ENCODE measurements at regions not wholly inside any gene's neighbourhood (a gene's known extent, or its start where the extent isn't known, plus 50 kb on each side); places are given as distances from the start of the nearest gene placed in this dataset.

DNA sequence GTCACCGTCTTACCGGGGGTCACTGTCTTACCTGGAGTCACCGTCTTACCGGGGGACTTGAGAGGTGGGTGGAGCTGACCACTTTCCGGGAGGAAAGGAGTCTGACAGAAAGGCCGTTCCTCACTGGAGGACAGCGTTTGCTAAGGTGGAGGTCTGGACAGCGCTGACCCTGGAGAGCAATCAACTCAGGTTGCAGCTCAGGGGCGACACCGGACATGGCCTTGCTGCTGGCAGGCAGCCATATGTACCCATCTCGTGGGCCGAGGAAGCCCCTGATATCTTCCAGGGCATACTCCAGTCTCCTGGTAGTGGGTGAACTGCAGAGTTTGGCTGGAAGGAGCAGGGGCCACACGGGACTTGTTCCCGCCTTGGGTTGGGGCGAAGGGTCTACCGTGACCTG lies 234.6 kb upstream of the MYT1L start:
- H3K9me3 ChIP-seq (ENCODE audit: control insufficient read depth in 1 of 2, insufficient read depth in 1 of 2, low read depth in 1 of 2, low read length in 2 of 2): no peaks in the 10 kb centered on the region
- no peak overlapping the region for H3K9ac ChIP-seq (ENCODE audit: low read length)
- ATAC-seq: no peak

More for the DNA sequence above, 234.6 kb upstream of the MYT1L start:
- no peak overlapping the region for H3K27ac ChIP-seq (ENCODE audit: low read depth, low read length)
- no peak overlapping the region for H3K4me2 ChIP-seq (ENCODE audit: low read length)
- ChIA-PET POLR2A (no interaction called here), CTCF (no interaction called here), RAD21 (ENCODE audit: low non-redundant PET in 1 of 2, low total read pairs in 2 of 2, uncharacterized antibody in 2 of 2, unreplicated experiment in 2 of 2) (no interaction called here)
- no peaks in the 10 kb centered on the region for H4K20me1 ChIP-seq (ENCODE audit: insufficient read depth)
- H3K4me3 ChIP-seq (replicated peaks in 1 of 2; ENCODE audit: low read depth in 1 of 2, low read length in 2 of 2): no peak overlapping the region
- no peaks in the 10 kb centered on the region for H3K36me3 ChIP-seq (ENCODE audit: control insufficient read depth in 1 of 2, insufficient read depth in 2 of 2, low read length in 2 of 2)
- no peaks in the 10 kb centered on the region for H3K4me1 ChIP-seq (ENCODE audit: control insufficient read depth in 1 of 2, insufficient read depth in 2 of 2, low read length in 2 of 2)
- no peak for DNase-seq (ENCODE audit: low read depth, low spot score)
- H3K27me3 ChIP-seq (ENCODE audit: insufficient read depth, low read length): no peaks in the 10 kb centered on the region
- intact Hi-C loops (cut with micrococcal nuclease): no loop called here
- TF ChIP-seq TCF7L2 (IDR thresholded peaks at IDR 0.05; ENCODE audit: borderline replicate concordance, extremely low read depth, insufficient read depth, insufficient read length) (no peak), ELF1 (IDR thresholded peaks at IDR 0.05; ENCODE audit: borderline replicate concordance, low read depth) (no peak), CBX3 (IDR thresholded peaks at IDR 0.05; ENCODE audit: low read depth) (no peak), YY1 (IDR thresholded peaks at IDR 0.05; ENCODE audit: extremely low read depth, insufficient replicate concordance, low read depth, low read length) (no peak), POLR2AphosphoS5 (IDR thresholded peaks at IDR 0.05; ENCODE audit: low read depth, low read length) (no peak), ZNF274 (IDR thresholded peaks at IDR 0.05; ENCODE audit: low read depth, low read length) (no peak), CEBPB (IDR thresholded peaks at IDR 0.05; ENCODE audit: low read depth) (no peak), POLR2A (IDR thresholded peaks at IDR 0.05; ENCODE audit: borderline replicate concordance, extremely low read depth, insufficient read depth, insufficient read length) (no peak), SRF (IDR thresholded peaks at IDR 0.05; ENCODE audit: low read depth) (no peak), FOSL1 (IDR thresholded peaks at IDR 0.05; ENCODE audit: low read depth) (no peak), EZH2 (IDR thresholded peaks at IDR 0.05) (no peak), JUND (IDR thresholded peaks at IDR 0.05) (no peak)
- TF ChIP-seq, protein P1, sequence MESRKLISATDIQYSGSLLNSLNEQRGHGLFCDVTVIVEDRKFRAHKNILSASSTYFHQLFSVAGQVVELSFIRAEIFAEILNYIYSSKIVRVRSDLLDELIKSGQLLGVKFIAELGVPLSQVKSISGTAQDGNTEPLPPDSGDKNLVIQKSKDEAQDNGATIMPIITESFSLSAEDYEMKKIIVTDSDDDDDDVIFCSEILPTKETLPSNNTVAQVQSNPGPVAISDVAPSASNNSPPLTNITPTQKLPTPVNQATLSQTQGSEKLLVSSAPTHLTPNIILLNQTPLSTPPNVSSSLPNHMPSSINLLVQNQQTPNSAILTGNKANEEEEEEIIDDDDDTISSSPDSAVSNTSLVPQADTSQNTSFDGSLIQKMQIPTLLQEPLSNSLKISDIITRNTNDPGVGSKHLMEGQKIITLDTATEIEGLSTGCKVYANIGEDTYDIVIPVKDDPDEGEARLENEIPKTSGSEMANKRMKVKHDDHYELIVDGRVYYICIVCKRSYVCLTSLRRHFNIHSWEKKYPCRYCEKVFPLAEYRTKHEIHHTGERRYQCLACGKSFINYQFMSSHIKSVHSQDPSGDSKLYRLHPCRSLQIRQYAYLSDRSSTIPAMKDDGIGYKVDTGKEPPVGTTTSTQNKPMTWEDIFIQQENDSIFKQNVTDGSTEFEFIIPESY (IDR thresholded peaks at IDR 0.05; ENCODE audit: extremely low read depth, insufficient replicate concordance, low read length): no peak
- TF ChIP-seq, protein P2, sequence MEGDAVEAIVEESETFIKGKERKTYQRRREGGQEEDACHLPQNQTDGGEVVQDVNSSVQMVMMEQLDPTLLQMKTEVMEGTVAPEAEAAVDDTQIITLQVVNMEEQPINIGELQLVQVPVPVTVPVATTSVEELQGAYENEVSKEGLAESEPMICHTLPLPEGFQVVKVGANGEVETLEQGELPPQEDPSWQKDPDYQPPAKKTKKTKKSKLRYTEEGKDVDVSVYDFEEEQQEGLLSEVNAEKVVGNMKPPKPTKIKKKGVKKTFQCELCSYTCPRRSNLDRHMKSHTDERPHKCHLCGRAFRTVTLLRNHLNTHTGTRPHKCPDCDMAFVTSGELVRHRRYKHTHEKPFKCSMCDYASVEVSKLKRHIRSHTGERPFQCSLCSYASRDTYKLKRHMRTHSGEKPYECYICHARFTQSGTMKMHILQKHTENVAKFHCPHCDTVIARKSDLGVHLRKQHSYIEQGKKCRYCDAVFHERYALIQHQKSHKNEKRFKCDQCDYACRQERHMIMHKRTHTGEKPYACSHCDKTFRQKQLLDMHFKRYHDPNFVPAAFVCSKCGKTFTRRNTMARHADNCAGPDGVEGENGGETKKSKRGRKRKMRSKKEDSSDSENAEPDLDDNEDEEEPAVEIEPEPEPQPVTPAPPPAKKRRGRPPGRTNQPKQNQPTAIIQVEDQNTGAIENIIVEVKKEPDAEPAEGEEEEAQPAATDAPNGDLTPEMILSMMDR (IDR thresholded peaks at IDR 0.05 in 2 of 3, conservative IDR thresholded peaks at IDR 0.05 in 1 of 3; ENCODE audit: borderline replicate concordance in 1 of 3, insufficient read depth in 1 of 3, low read depth in 2 of 3, low read length in 2 of 3): no peak
- TF ChIP-seq, protein P3, sequence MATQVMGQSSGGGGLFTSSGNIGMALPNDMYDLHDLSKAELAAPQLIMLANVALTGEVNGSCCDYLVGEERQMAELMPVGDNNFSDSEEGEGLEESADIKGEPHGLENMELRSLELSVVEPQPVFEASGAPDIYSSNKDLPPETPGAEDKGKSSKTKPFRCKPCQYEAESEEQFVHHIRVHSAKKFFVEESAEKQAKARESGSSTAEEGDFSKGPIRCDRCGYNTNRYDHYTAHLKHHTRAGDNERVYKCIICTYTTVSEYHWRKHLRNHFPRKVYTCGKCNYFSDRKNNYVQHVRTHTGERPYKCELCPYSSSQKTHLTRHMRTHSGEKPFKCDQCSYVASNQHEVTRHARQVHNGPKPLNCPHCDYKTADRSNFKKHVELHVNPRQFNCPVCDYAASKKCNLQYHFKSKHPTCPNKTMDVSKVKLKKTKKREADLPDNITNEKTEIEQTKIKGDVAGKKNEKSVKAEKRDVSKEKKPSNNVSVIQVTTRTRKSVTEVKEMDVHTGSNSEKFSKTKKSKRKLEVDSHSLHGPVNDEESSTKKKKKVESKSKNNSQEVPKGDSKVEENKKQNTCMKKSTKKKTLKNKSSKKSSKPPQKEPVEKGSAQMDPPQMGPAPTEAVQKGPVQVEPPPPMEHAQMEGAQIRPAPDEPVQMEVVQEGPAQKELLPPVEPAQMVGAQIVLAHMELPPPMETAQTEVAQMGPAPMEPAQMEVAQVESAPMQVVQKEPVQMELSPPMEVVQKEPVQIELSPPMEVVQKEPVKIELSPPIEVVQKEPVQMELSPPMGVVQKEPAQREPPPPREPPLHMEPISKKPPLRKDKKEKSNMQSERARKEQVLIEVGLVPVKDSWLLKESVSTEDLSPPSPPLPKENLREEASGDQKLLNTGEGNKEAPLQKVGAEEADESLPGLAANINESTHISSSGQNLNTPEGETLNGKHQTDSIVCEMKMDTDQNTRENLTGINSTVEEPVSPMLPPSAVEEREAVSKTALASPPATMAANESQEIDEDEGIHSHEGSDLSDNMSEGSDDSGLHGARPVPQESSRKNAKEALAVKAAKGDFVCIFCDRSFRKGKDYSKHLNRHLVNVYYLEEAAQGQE (IDR thresholded peaks at IDR 0.05; ENCODE audit: low read depth): no peak
- no peaks in the 10 kb centered on the region for H3K9me2 ChIP-seq (ENCODE audit: insufficient read depth)
- H3K79me2 ChIP-seq (ENCODE audit: insufficient read depth, low read length): no peaks in the 10 kb centered on the region
- no TSS peak for BruUV-seq (replicated peaks)
- H2AFZ ChIP-seq (ENCODE audit: low read depth, low read length, poor library complexity, severe bottlenecking): no peak overlapping the region

All from HCT116 (cell line).